H1 (cell line): ENCODE measurements at regions not wholly inside any gene's neighbourhood (a gene's known extent, or its start where the extent isn't known, plus 50 kb on each side); places are given as distances from the start of the nearest gene placed in this dataset.

Experiments
- CHD1 ChIP-seq: IDR thresholded peaks from 2 replicates; pipeline ENCODE4 v1.6.1; 2012; ENCODE audit warnings: low read depth, low read length, improper control_type of control experiment
- TF ChIP-seq, protein P1 (sequence below): fragments of 300-600 bp; sonication (generic); IDR thresholded peaks from 2 replicates; pipeline ENCODE4 v1.7.1; 2012; ENCODE audit warnings: low read length, moderate library complexity, mild to moderate bottlenecking, inconsistent platforms; ENCODE audit not compliant: insufficient replicate concordance

DNA sequence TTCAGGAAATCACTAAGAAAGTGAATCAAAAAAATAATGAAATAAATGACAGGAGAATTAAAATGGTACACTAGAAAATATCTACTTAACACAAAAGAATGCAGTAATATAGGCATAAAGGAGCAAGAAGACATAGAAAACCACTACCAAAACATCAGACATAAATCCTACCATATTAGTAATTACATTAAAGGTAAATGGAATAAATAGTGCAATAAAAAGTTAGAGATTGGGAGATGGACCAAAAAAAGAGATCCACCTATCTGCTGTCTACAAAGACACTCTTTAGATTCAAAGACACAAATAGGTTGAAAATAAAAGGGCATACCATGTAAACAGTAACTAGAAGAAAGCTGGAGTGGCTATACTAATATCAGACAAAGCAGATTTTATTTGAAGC lies 167.0 kb upstream of the SAMSN1 start (continued):
- TF ChIP-seq, protein P1, sequence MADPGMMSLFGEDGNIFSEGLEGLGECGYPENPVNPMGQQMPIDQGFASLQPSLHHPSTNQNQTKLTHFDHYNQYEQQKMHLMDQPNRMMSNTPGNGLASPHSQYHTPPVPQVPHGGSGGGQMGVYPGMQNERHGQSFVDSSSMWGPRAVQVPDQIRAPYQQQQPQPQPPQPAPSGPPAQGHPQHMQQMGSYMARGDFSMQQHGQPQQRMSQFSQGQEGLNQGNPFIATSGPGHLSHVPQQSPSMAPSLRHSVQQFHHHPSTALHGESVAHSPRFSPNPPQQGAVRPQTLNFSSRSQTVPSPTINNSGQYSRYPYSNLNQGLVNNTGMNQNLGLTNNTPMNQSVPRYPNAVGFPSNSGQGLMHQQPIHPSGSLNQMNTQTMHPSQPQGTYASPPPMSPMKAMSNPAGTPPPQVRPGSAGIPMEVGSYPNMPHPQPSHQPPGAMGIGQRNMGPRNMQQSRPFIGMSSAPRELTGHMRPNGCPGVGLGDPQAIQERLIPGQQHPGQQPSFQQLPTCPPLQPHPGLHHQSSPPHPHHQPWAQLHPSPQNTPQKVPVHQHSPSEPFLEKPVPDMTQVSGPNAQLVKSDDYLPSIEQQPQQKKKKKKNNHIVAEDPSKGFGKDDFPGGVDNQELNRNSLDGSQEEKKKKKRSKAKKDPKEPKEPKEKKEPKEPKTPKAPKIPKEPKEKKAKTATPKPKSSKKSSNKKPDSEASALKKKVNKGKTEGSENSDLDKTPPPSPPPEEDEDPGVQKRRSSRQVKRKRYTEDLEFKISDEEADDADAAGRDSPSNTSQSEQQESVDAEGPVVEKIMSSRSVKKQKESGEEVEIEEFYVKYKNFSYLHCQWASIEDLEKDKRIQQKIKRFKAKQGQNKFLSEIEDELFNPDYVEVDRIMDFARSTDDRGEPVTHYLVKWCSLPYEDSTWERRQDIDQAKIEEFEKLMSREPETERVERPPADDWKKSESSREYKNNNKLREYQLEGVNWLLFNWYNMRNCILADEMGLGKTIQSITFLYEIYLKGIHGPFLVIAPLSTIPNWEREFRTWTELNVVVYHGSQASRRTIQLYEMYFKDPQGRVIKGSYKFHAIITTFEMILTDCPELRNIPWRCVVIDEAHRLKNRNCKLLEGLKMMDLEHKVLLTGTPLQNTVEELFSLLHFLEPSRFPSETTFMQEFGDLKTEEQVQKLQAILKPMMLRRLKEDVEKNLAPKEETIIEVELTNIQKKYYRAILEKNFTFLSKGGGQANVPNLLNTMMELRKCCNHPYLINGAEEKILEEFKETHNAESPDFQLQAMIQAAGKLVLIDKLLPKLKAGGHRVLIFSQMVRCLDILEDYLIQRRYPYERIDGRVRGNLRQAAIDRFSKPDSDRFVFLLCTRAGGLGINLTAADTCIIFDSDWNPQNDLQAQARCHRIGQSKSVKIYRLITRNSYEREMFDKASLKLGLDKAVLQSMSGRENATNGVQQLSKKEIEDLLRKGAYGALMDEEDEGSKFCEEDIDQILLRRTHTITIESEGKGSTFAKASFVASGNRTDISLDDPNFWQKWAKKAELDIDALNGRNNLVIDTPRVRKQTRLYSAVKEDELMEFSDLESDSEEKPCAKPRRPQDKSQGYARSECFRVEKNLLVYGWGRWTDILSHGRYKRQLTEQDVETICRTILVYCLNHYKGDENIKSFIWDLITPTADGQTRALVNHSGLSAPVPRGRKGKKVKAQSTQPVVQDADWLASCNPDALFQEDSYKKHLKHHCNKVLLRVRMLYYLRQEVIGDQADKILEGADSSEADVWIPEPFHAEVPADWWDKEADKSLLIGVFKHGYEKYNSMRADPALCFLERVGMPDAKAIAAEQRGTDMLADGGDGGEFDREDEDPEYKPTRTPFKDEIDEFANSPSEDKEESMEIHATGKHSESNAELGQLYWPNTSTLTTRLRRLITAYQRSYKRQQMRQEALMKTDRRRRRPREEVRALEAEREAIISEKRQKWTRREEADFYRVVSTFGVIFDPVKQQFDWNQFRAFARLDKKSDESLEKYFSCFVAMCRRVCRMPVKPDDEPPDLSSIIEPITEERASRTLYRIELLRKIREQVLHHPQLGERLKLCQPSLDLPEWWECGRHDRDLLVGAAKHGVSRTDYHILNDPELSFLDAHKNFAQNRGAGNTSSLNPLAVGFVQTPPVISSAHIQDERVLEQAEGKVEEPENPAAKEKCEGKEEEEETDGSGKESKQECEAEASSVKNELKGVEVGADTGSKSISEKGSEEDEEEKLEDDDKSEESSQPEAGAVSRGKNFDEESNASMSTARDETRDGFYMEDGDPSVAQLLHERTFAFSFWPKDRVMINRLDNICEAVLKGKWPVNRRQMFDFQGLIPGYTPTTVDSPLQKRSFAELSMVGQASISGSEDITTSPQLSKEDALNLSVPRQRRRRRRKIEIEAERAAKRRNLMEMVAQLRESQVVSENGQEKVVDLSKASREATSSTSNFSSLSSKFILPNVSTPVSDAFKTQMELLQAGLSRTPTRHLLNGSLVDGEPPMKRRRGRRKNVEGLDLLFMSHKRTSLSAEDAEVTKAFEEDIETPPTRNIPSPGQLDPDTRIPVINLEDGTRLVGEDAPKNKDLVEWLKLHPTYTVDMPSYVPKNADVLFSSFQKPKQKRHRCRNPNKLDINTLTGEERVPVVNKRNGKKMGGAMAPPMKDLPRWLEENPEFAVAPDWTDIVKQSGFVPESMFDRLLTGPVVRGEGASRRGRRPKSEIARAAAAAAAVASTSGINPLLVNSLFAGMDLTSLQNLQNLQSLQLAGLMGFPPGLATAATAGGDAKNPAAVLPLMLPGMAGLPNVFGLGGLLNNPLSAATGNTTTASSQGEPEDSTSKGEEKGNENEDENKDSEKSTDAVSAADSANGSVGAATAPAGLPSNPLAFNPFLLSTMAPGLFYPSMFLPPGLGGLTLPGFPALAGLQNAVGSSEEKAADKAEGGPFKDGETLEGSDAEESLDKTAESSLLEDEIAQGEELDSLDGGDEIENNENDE: no peak
- TF ChIP-seq CHD1: no peak
